A549 (cell line): ENCODE measurements at regions not wholly inside any gene's neighbourhood (a gene's known extent, or its start where the extent isn't known, plus 50 kb on each side); places are given as distances from the start of the nearest gene placed in this dataset.
"Not testable (repeated sequence)": the region's sequence is repeated elsewhere in the genome, so short reads cannot be mapped to it uniquely, and the experiment has no call there.

Source experiments
- CTCF ChIP-seq: fragments of >200 bp; sonication (Bioruptor Twin); formaldehyde crosslinking; IDR thresholded peaks from 3 replicates; pipeline ENCODE4 v1.5.1; 2016
- EP300 ChIP-seq, 2 experiments: fragments of >200 bp; sonication (Bioruptor Twin); formaldehyde crosslinking; IDR thresholded peaks; 2 replicates in 1 of 2; 3 replicates in 1 of 2; pipeline ENCODE4 v1.6.1; 2016 to 2017

GRCh38 chr2:144638250-144638649 is 118.3 kb upstream of the ZEB2 start:
- TF ChIP-seq CTCF; EP300 (IDR thresholded peaks at IDR 0.05): not testable (repeated sequence)
